Smooth muscle cell (in vitro differentiated cells): ENCODE measurements at regions not wholly inside any gene's neighbourhood (a gene's known extent, or its start where the extent isn't known, plus 50 kb on each side); places are given as distances from the start of the nearest gene placed in this dataset.

Experiments used
- DNase-seq: peaks from one replicate; lab custom pipeline; 2025; ENCODE audit not compliant: unreplicated experiment; lab: John Stamatoyannopoulos, UW
- H2AFZ ChIP-seq: fragments of 200-600 bp; sonication (generic); 2 replicates; pipeline ENCODE4 v1.6.0; 2016; ENCODE audit warnings: antibody characterized with exemption, low read depth, mild to moderate bottlenecking
- H3F3A ChIP-seq: fragments of 200-600 bp; sonication (generic); 2 replicates; pipeline ENCODE4 v1.6.0; 2017; ENCODE audit warnings: antibody characterized with exemption, low read depth
- H3K27ac ChIP-seq: fragments of 200-600 bp; sonication (generic); 2 replicates; pipeline ENCODE4 v1.5.1; 2016; ENCODE audit warnings: low read depth, mild to moderate bottlenecking
- H3K27me3 ChIP-seq: fragments of 200-600 bp; sonication (generic); 2 replicates; pipeline ENCODE4 v1.6.1; 2016; ENCODE audit warnings: low read depth, mild to moderate bottlenecking
- H3K36me3 ChIP-seq: fragments of 200-600 bp; sonication (generic); 2 replicates; pipeline ENCODE4 v1.5.1; 2016; ENCODE audit warnings: low read depth
- H3K4me1 ChIP-seq: fragments of 200-600 bp; sonication (generic); 2 replicates; pipeline ENCODE4 v1.5.1; 2016; ENCODE audit warnings: low read depth
- H3K4me2 ChIP-seq: fragments of 200-600 bp; sonication (generic); 2 replicates; pipeline ENCODE4 v1.6.0; 2016; ENCODE audit warnings: mild to moderate bottlenecking
- H3K4me3 ChIP-seq: fragments of 200-600 bp; sonication (generic); 2 replicates; pipeline ENCODE4 v1.5.1; 2016; ENCODE audit warnings: mild to moderate bottlenecking
- H3K79me2 ChIP-seq: fragments of 200-600 bp; sonication (generic); 2 replicates; pipeline ENCODE4 v1.6.0; 2016; ENCODE audit warnings: low read depth, mild to moderate bottlenecking
- H3K9ac ChIP-seq: fragments of 200-600 bp; sonication (generic); 2 replicates; pipeline ENCODE4 v1.6.0; 2016; ENCODE audit warnings: low read depth
- H3K9me3 ChIP-seq: fragments of 200-600 bp; sonication (generic); replicated peaks from 2 replicates; pipeline ENCODE4 v1.5.1; 2016; ENCODE audit warnings: low read depth
- H4K20me1 ChIP-seq: fragments of 200-600 bp; sonication (generic); 2 replicates; pipeline ENCODE4 v1.6.0; 2016; ENCODE audit warnings: low read depth
- WGBS: methylation state at CpG from one replicate; pipeline ENCODE4 v1.1.7; 2016; ENCODE audit warnings: low lambda C conversion rate; 5-methylcytosine and 5-hydroxymethylcytosine counted together
- TF ChIP-seq, protein P1 (sequence below): fragments of 200-600 bp; sonication (generic); IDR thresholded peaks from 2 replicates; pipeline ENCODE4 v1.5.1; 2017; ENCODE audit warnings: borderline replicate concordance, mild to moderate bottlenecking, antibody characterized with exemption; ENCODE audit not compliant: insufficient read depth, poor library complexity, severe bottlenecking

DNA sequence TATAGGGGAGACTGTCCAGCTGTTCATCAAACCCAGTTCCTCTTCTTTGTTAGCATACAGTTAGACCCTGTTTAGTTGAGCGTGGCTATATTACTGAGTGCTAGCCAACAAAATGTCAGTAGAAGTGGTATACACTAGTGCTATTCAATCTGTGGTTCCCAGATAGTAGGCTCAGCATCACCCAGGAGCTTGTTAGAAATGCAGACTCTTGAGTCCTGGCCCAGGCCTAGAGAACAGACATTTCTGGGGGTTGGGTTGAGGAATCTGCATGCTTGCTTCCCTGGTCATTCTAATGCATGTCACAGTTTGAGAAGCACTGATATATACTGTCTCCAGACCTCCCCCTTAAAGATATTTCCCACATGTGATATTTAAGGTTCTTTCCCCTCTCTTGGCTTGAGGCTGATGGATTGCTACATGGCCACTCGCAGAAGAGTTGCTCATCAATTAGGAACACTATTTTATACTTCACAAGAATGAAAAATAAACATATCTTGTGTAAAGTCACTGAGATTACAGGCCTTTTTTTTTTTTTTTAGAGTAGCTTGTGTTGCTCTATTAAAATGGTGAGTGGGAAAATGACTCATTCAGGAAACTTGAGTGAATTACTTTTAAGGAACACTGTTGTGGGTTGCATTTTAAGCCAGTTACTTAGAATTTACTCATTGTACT lies 289.0 kb downstream of the STIM2 start:
- no peaks in the 10 kb centered on the region for H3F3A ChIP-seq
- H3K79me2 ChIP-seq = no peaks in the 10 kb centered on the region
- H4K20me1 ChIP-seq = no peaks in the 10 kb centered on the region
- H3K4me3 ChIP-seq = no peak overlapping the region
- DNase-seq = no peak
- WGBS = 42% methylated on average over 2 of the region's 2 CpGs
- H3K36me3 ChIP-seq = no peaks in the 10 kb centered on the region
- no peaks in the 10 kb centered on the region for H3K9me3 ChIP-seq
- no peaks in the 10 kb centered on the region for H3K4me1 ChIP-seq
- H2AFZ ChIP-seq = no peak overlapping the region
- no peaks in the 10 kb centered on the region for H3K27me3 ChIP-seq
- H3K9ac ChIP-seq = no peak overlapping the region
- peak overlapping the region; percentile 57 for H3K27ac ChIP-seq
- H3K4me2 ChIP-seq = peak overlapping the region; percentile 35
- TF ChIP-seq, protein P1, sequence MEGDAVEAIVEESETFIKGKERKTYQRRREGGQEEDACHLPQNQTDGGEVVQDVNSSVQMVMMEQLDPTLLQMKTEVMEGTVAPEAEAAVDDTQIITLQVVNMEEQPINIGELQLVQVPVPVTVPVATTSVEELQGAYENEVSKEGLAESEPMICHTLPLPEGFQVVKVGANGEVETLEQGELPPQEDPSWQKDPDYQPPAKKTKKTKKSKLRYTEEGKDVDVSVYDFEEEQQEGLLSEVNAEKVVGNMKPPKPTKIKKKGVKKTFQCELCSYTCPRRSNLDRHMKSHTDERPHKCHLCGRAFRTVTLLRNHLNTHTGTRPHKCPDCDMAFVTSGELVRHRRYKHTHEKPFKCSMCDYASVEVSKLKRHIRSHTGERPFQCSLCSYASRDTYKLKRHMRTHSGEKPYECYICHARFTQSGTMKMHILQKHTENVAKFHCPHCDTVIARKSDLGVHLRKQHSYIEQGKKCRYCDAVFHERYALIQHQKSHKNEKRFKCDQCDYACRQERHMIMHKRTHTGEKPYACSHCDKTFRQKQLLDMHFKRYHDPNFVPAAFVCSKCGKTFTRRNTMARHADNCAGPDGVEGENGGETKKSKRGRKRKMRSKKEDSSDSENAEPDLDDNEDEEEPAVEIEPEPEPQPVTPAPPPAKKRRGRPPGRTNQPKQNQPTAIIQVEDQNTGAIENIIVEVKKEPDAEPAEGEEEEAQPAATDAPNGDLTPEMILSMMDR = no peak

DNA sequence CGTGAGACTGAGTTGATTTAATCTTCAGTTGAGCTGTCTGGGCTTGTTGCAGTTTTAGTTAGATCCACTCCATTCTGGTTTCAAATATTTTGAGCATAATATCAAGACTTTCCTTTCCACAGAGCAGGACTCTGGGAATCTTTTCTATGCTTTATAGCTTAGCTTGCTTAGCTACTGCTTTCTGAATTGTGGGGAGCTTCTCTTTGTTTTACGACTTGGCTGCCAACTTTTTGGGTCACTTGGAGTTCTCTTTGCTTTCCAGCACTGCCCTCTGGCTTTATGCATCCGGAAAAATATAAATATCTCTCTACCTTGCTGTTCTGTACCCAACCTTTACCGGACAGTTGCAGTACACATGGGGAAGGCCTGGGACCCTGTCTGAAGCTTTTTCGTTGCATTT lies 292.1 kb downstream of the STIM2 start:
- H3K9ac ChIP-seq = no peak overlapping the region
- H4K20me1 ChIP-seq = no peaks in the 10 kb centered on the region
- 94% methylated on average over 5 of the region's 5 CpGs for WGBS
- H3K4me2 ChIP-seq = no peak overlapping the region
- no peaks in the 10 kb centered on the region for H3K79me2 ChIP-seq
- H3F3A ChIP-seq = no peaks in the 10 kb centered on the region
- no peak overlapping the region for H3K4me3 ChIP-seq
- H3K4me1 ChIP-seq = no peaks in the 10 kb centered on the region
- no peaks in the 10 kb centered on the region for H3K9me3 ChIP-seq
- TF ChIP-seq, protein P1 = no peak
- H2AFZ ChIP-seq = no peak overlapping the region
- H3K27me3 ChIP-seq = no peaks in the 10 kb centered on the region
- DNase-seq = no peak
- no peaks in the 10 kb centered on the region for H3K36me3 ChIP-seq
- no peak overlapping the region for H3K27ac ChIP-seq

- H3K4me1 ChIP-seq = no peaks in the 10 kb centered on the region
- no peaks in the 10 kb centered on the region for H4K20me1 ChIP-seq
- H3K36me3 ChIP-seq = no peaks in the 10 kb centered on the region
- H3K27ac ChIP-seq = peak overlapping the region; percentile 3
- 4% methylated on average over 3 of the region's 3 CpGs for WGBS
- DNase-seq = no peak
- no peaks in the 10 kb centered on the region for H3K27me3 ChIP-seq
- no peak overlapping the region for H3K9ac ChIP-seq
- peak overlapping the region; percentile 34 for H3K4me2 ChIP-seq
- H3K79me2 ChIP-seq = no peaks in the 10 kb centered on the region
- H3F3A ChIP-seq = no peaks in the 10 kb centered on the region
- no peak overlapping the region for H3K4me3 ChIP-seq
- TF ChIP-seq, protein P1 = no peak
- H3K9me3 ChIP-seq = no peaks in the 10 kb centered on the region
- no peak overlapping the region for H2AFZ ChIP-seq
Measured at GRCh38 chr4:27154706-27155105, 294.1 kb downstream of the STIM2 start.

DNA sequence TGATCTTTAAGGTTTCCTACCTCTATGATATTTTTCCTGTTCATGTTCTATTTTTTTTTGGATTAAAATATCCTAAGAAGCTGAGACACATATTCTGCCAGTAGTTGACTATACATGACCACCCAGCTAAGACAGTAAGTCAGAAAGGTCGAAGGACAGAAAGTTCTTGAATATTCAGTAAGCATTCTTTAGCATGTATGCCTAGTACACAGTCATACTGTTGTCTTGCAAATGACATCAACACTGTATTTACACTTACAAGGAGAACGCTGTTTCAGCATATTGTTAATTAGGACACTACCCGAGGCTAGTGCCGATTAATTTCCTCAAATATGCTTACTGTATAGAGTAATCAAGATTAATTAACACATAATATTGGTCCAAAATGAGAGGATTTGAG lies 300.6 kb downstream of the STIM2 start:
- Histone ChIP-seq H3K36me3 (no peaks in the 10 kb centered on the region), H3K9me3 (no peaks in the 10 kb centered on the region), H3K79me2 (no peaks in the 10 kb centered on the region), H2AFZ (no peak overlapping the region), H3K4me1 (no peaks in the 10 kb centered on the region), H3K4me3 (no peak overlapping the region), H3K9ac (no peak overlapping the region), H3K4me2 (no peak overlapping the region), H3K27me3 (no peaks in the 10 kb centered on the region), H4K20me1 (no peaks in the 10 kb centered on the region), H3F3A (no peaks in the 10 kb centered on the region), H3K27ac (no peak overlapping the region)
- 92% methylated on average over 4 of the region's 4 CpGs for WGBS
- TF ChIP-seq, protein P1 = no peak
- DNase-seq = no peak
